ENCODE measurements at regions not wholly inside any gene's neighbourhood (a gene's known extent, or its start where the extent isn't known, plus 50 kb on each side); places are given as distances from the start of the nearest gene placed in this dataset.

GRCh38 chr4:170671171-170671570 is 581.4 kb upstream of the AADAT start:
- Mint-ChIP-seq H3K9me3 (no peaks in the 10 kb centered on the region), H3K4me1 (no peaks in the 10 kb centered on the region), H3K27me3 (no peaks in the 10 kb centered on the region), H3K4me3 (no peak overlapping the region), H3K36me3 (no peaks in the 10 kb centered on the region), H3K27ac (no peak overlapping the region)
- DNase-seq = no peak

- H3K36me3 Mint-ChIP-seq = no peaks in the 10 kb centered on the region
- DNase-seq = no peak
- H3K27me3 Mint-ChIP-seq = no peaks in the 10 kb centered on the region
- H3K4me3 Mint-ChIP-seq = no peak overlapping the region
- no peak overlapping the region for H3K27ac Mint-ChIP-seq
- peaks cover 3% of the 10 kb centered on the region for H3K9me3 Mint-ChIP-seq
- no peaks in the 10 kb centered on the region for H3K4me1 Mint-ChIP-seq
These were observed 578.1 kb upstream of the AADAT start for GRCh38 chr4:170667814-170668213.

GRCh38 chr4:170666909-170667308 is 577.2 kb upstream of the AADAT start:
- no peak overlapping the region for H3K4me3 Mint-ChIP-seq
- DNase-seq = no peak

GRCh38 chr4:170662250-170662649 is 572.5 kb upstream of the AADAT start:
- no peaks in the 10 kb centered on the region for H3K36me3 Mint-ChIP-seq
- peaks cover 3% of the 10 kb centered on the region for H3K9me3 Mint-ChIP-seq
- no peak overlapping the region for H3K27ac Mint-ChIP-seq
- no peak for DNase-seq
- no peaks in the 10 kb centered on the region for H3K4me1 Mint-ChIP-seq
- no peak overlapping the region for H3K4me3 Mint-ChIP-seq
- H3K27me3 Mint-ChIP-seq = no peaks in the 10 kb centered on the region

More at GRCh38 chr4:170666909-170667308, 577.2 kb upstream of the AADAT start:
- H3K27me3 Mint-ChIP-seq = no peaks in the 10 kb centered on the region
- no peaks in the 10 kb centered on the region for H3K36me3 Mint-ChIP-seq
- H3K9me3 Mint-ChIP-seq = peaks cover 3% of the 10 kb centered on the region
- no peaks in the 10 kb centered on the region for H3K4me1 Mint-ChIP-seq
- no peak overlapping the region for H3K27ac Mint-ChIP-seq

- H3K4me1 Mint-ChIP-seq = no peaks in the 10 kb centered on the region
- no peaks in the 10 kb centered on the region for H3K36me3 Mint-ChIP-seq
- no peak for DNase-seq
- peaks cover 4% of the 10 kb centered on the region for H3K9me3 Mint-ChIP-seq
- no peaks in the 10 kb centered on the region for H3K27me3 Mint-ChIP-seq
- no peak overlapping the region for H3K4me3 Mint-ChIP-seq
- no peak overlapping the region for H3K27ac Mint-ChIP-seq
These were observed 568.0 kb upstream of the AADAT start for GRCh38 chr4:170657761-170658160.

- Mint-ChIP-seq H3K27ac (no peak overlapping the region), H3K36me3 (no peaks in the 10 kb centered on the region), H3K4me1 (no peaks in the 10 kb centered on the region), H3K9me3 (peaks cover 4% of the 10 kb centered on the region), H3K27me3 (no peaks in the 10 kb centered on the region), H3K4me3 (no peak overlapping the region)
- DNase-seq = no peak
These were observed 566.8 kb upstream of the AADAT start for GRCh38 chr4:170656506-170656905.

- Mint-ChIP-seq H3K36me3 (no peaks in the 10 kb centered on the region), H3K9me3 (peaks cover 4% of the 10 kb centered on the region), H3K27me3 (no peaks in the 10 kb centered on the region), H3K4me1 (no peaks in the 10 kb centered on the region), H3K27ac (no peak overlapping the region), H3K4me3 (no peak overlapping the region)
- no peak for DNase-seq
These were observed 562.8 kb upstream of the AADAT start for GRCh38 chr4:170652571-170652970.

GRCh38 chr4:170651786-170652185 is 562.0 kb upstream of the AADAT start:
- no peak overlapping the region for H3K4me3 Mint-ChIP-seq
- H3K27me3 Mint-ChIP-seq = no peaks in the 10 kb centered on the region
- peaks cover 4% of the 10 kb centered on the region for H3K9me3 Mint-ChIP-seq
- H3K36me3 Mint-ChIP-seq = no peaks in the 10 kb centered on the region
- DNase-seq = no peak
- no peak overlapping the region for H3K27ac Mint-ChIP-seq
- no peaks in the 10 kb centered on the region for H3K4me1 Mint-ChIP-seq

- H3K4me1 Mint-ChIP-seq = no peaks in the 10 kb centered on the region
- no peak overlapping the region for H3K4me3 Mint-ChIP-seq
- H3K27me3 Mint-ChIP-seq = no peaks in the 10 kb centered on the region
- DNase-seq = no peak
- H3K27ac Mint-ChIP-seq = no peak overlapping the region
- peaks cover 23% of the 10 kb centered on the region for H3K9me3 Mint-ChIP-seq
- no peaks in the 10 kb centered on the region for H3K36me3 Mint-ChIP-seq
These were observed 537.7 kb upstream of the AADAT start for GRCh38 chr4:170627418-170627817.

GRCh38 chr4:170623899-170624298 is 534.1 kb upstream of the AADAT start:
- DNase-seq = no peak
- H3K4me1 Mint-ChIP-seq = no peaks in the 10 kb centered on the region
- no peaks in the 10 kb centered on the region for H3K27me3 Mint-ChIP-seq
- no peak overlapping the region for H3K4me3 Mint-ChIP-seq
- H3K9me3 Mint-ChIP-seq = peaks cover 8% of the 10 kb centered on the region
- no peaks in the 10 kb centered on the region for H3K36me3 Mint-ChIP-seq
- no peak overlapping the region for H3K27ac Mint-ChIP-seq

GRCh38 chr4:170610434-170610833 is 520.7 kb upstream of the AADAT start:
- Mint-ChIP-seq H3K4me3 (no peak overlapping the region), H3K27ac (no peak overlapping the region), H3K4me1 (no peaks in the 10 kb centered on the region), H3K36me3 (no peaks in the 10 kb centered on the region), H3K9me3 (peaks cover 14% of the 10 kb centered on the region), H3K27me3 (no peaks in the 10 kb centered on the region)
- DNase-seq = no peak

- H3K36me3 Mint-ChIP-seq = no peaks in the 10 kb centered on the region
- DNase-seq = no peak
- H3K4me3 Mint-ChIP-seq = no peak overlapping the region
- no peaks in the 10 kb centered on the region for H3K4me1 Mint-ChIP-seq
- no peaks in the 10 kb centered on the region for H3K27me3 Mint-ChIP-seq
- peaks cover 3% of the 10 kb centered on the region for H3K9me3 Mint-ChIP-seq
- H3K27ac Mint-ChIP-seq = no peak overlapping the region
These were observed 510.1 kb upstream of the AADAT start for GRCh38 chr4:170599894-170600293.

GRCh38 chr4:170591076-170591475 is 501.3 kb upstream of the AADAT start:
- Mint-ChIP-seq H3K9me3 (no peaks in the 10 kb centered on the region), H3K4me1 (no peaks in the 10 kb centered on the region), H3K4me3 (no peak overlapping the region), H3K27ac (no peak overlapping the region), H3K27me3 (no peaks in the 10 kb centered on the region), H3K36me3 (no peaks in the 10 kb centered on the region)
- DNase-seq = no peak

- Mint-ChIP-seq H3K4me3 (no peak overlapping the region), H3K36me3 (no peaks in the 10 kb centered on the region), H3K27me3 (no peaks in the 10 kb centered on the region), H3K27ac (no peak overlapping the region), H3K9me3 (no peaks in the 10 kb centered on the region), H3K4me1 (no peaks in the 10 kb centered on the region)
- no peak for DNase-seq
These were observed 499.9 kb upstream of the AADAT start for GRCh38 chr4:170589597-170590191.

- no peaks in the 10 kb centered on the region for H3K27me3 Mint-ChIP-seq
- no peaks in the 10 kb centered on the region for H3K4me1 Mint-ChIP-seq
- H3K27ac Mint-ChIP-seq = no peak overlapping the region
- DNase-seq = no peak
- no peak overlapping the region for H3K4me3 Mint-ChIP-seq
- no peaks in the 10 kb centered on the region for H3K36me3 Mint-ChIP-seq
- H3K9me3 Mint-ChIP-seq = peaks cover 9% of the 10 kb centered on the region
These were observed 492.2 kb upstream of the AADAT start for GRCh38 chr4:170581969-170582368.

- Mint-ChIP-seq H3K36me3 (no peaks in the 10 kb centered on the region), H3K4me3 (no peak overlapping the region), H3K4me1 (no peaks in the 10 kb centered on the region), H3K9me3 (peaks cover 10% of the 10 kb centered on the region), H3K27ac (no peak overlapping the region), H3K27me3 (no peaks in the 10 kb centered on the region)
- DNase-seq = no peak
These were observed 491.6 kb upstream of the AADAT start for GRCh38 chr4:170581322-170581721.
